ENCODE measurements at regions not wholly inside any gene's neighbourhood (a gene's known extent, or its start where the extent isn't known, plus 50 kb on each side); places are given as distances from the start of the nearest gene placed in this dataset.

DNA sequence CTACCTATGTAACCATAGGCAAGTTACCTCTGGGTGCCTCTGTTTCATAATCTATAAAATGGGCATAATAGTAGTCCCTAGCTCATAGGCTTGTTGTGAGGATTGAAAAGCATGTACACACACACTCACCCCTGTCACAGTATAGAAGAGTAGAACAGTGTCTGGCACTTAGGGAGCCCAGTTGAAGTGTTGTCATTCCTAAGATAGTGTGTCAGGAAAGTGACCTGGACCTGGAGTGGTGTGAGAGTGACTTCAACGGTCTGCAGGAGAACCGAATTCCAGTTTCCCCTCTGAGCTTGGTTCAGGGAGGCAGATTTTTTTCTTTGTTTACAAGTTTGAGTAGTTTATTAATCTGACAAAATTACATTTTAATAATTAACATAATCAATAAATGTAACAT lies 229.9 kb upstream of the MAP3K7 start:
- no peaks in the 10 kb centered on the region for H3K9me2 ChIP-seq (replicated peaks; ENCODE audit: insufficient read depth, low read length)
- TF ChIP-seq, protein P1, sequence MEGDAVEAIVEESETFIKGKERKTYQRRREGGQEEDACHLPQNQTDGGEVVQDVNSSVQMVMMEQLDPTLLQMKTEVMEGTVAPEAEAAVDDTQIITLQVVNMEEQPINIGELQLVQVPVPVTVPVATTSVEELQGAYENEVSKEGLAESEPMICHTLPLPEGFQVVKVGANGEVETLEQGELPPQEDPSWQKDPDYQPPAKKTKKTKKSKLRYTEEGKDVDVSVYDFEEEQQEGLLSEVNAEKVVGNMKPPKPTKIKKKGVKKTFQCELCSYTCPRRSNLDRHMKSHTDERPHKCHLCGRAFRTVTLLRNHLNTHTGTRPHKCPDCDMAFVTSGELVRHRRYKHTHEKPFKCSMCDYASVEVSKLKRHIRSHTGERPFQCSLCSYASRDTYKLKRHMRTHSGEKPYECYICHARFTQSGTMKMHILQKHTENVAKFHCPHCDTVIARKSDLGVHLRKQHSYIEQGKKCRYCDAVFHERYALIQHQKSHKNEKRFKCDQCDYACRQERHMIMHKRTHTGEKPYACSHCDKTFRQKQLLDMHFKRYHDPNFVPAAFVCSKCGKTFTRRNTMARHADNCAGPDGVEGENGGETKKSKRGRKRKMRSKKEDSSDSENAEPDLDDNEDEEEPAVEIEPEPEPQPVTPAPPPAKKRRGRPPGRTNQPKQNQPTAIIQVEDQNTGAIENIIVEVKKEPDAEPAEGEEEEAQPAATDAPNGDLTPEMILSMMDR (IDR thresholded peaks at IDR 0.05; ENCODE audit: low read length), result no peak
- TF ChIP-seq EZH2phosphoT487 (IDR thresholded peaks at IDR 0.05; ENCODE audit: low read length), result no peak
- no peak for TF ChIP-seq EZH2 (optimal IDR thresholded peaks at IDR 0.05; ENCODE audit: low read depth, low read length)

DNA sequence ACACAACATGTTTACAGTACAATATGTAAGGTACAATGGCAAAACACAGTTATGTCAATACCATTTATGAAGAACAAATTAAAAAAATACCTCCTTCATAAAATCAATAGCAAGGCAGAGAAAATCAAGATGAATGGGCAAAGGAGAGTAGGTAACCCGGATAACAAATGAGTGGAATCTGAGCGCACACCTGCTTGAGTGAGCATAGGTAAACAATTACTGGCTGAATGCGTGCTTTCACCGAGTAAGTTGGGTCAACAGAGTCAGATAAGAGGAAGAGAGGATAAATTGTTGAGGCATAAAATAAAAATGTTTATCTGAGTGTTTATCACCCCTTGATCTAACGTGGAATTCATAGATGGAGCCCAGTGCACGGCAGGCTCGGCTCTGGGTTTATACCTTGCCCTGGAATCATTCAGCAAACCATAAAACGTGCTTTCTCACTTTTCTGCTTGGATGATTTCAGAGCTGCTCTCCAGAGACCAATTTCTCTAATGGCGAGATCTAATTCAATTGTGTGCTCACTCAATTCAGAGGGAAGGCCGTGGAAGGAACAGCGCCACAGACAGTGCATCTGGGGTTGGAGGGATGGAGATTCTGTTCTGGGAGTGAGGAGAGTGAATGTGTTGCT lies 224.8 kb upstream of the MAP3K7 start:
- no peak for DNase-seq
- Histone ChIP-seq H3K36me3 (replicated peaks; ENCODE audit: insufficient read depth, low read length) (no peaks in the 10 kb centered on the region), H3K79me2 (ENCODE audit: low read length) (no peaks in the 10 kb centered on the region), H3K4me2 (ENCODE audit: low read depth, low read length) (no peak overlapping the region), H3K9me2 (replicated peaks; ENCODE audit: insufficient read depth, low read length) (no peaks in the 10 kb centered on the region), H3K9ac (ENCODE audit: low read length) (no peak overlapping the region), H3K27me3 (replicated peaks; ENCODE audit: insufficient read depth, low read length) (no peaks in the 10 kb centered on the region), H3K4me3 (ENCODE audit: low read length) (no peak overlapping the region), H2AFZ (ENCODE audit: low read length) (no peak overlapping the region), H3F3A (ENCODE audit: insufficient read depth, low read length) (no peaks in the 10 kb centered on the region), H3K27ac (ENCODE audit: low read length) (no peak overlapping the region), H4K20me1 (ENCODE audit: insufficient read depth, low read length) (no peaks in the 10 kb centered on the region), H3K4me1 (ENCODE audit: low read length) (no peaks in the 10 kb centered on the region), H3K9me3 (replicated peaks; ENCODE audit: insufficient read depth, low read length) (no peaks in the 10 kb centered on the region)
- TF ChIP-seq, protein P1 (IDR thresholded peaks at IDR 0.05; ENCODE audit: low read length), result no peak
- TF ChIP-seq EZH2 (optimal IDR thresholded peaks at IDR 0.05; ENCODE audit: low read depth, low read length) (no peak), EZH2phosphoT487 (IDR thresholded peaks at IDR 0.05; ENCODE audit: low read length) (no peak)

More for the DNA sequence above, 229.9 kb upstream of the MAP3K7 start:
- DNase-seq, result no peak
- no peaks in the 10 kb centered on the region for H3K4me1 ChIP-seq (ENCODE audit: low read length)
- H3F3A ChIP-seq (ENCODE audit: insufficient read depth, low read length), result no peaks in the 10 kb centered on the region
- H3K27ac ChIP-seq (ENCODE audit: low read length), result no peak overlapping the region
- no peak overlapping the region for H3K9ac ChIP-seq (ENCODE audit: low read length)
- H3K4me2 ChIP-seq (ENCODE audit: low read depth, low read length), result no peak overlapping the region
- H4K20me1 ChIP-seq (ENCODE audit: insufficient read depth, low read length), result no peaks in the 10 kb centered on the region
- no peaks in the 10 kb centered on the region for H3K27me3 ChIP-seq (replicated peaks; ENCODE audit: insufficient read depth, low read length)
- no peaks in the 10 kb centered on the region for H3K9me3 ChIP-seq (replicated peaks; ENCODE audit: insufficient read depth, low read length)
- H2AFZ ChIP-seq (ENCODE audit: low read length), result no peak overlapping the region
- no peak overlapping the region for H3K4me3 ChIP-seq (ENCODE audit: low read length)
- no peaks in the 10 kb centered on the region for H3K79me2 ChIP-seq (ENCODE audit: low read length)
- H3K36me3 ChIP-seq (replicated peaks; ENCODE audit: insufficient read depth, low read length), result no peaks in the 10 kb centered on the region

DNA sequence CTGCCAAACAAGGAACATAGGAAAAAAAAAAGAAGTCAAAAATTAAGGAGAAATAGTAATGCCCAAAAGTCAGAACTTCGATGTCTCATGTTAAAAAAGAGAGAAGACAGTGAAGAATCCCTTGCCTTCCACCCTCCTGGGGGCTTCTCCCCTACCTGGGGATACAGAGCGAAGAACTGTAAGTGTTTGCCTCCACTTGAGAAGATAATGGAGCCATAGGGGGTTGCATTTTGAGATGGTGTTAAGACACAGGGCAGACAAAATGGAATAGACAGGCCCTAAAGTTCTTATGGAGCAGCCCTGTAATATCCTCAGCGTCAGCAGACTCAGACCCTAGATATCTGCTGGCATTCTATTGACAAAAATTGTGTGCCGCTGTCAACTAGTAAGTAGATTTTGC lies 222.2 kb upstream of the MAP3K7 start:
- no peak overlapping the region for H3K4me2 ChIP-seq (ENCODE audit: low read depth, low read length)
- no peak overlapping the region for H2AFZ ChIP-seq (ENCODE audit: low read length)
- no peak overlapping the region for H3K4me3 ChIP-seq (ENCODE audit: low read length)
- TF ChIP-seq, protein P1 (IDR thresholded peaks at IDR 0.05; ENCODE audit: low read length), result no peak
- no peak for TF ChIP-seq EZH2phosphoT487 (IDR thresholded peaks at IDR 0.05; ENCODE audit: low read length)
- TF ChIP-seq EZH2 (optimal IDR thresholded peaks at IDR 0.05; ENCODE audit: low read depth, low read length), result no peak
- H3K4me1 ChIP-seq (ENCODE audit: low read length), result no peaks in the 10 kb centered on the region
- H3K9ac ChIP-seq (ENCODE audit: low read length), result no peak overlapping the region
- no peaks in the 10 kb centered on the region for H3K79me2 ChIP-seq (ENCODE audit: low read length)
- no peaks in the 10 kb centered on the region for H3F3A ChIP-seq (ENCODE audit: insufficient read depth, low read length)
- no peak for DNase-seq
- H3K36me3 ChIP-seq (replicated peaks; ENCODE audit: insufficient read depth, low read length), result no peaks in the 10 kb centered on the region
- no peaks in the 10 kb centered on the region for H3K27me3 ChIP-seq (replicated peaks; ENCODE audit: insufficient read depth, low read length)
- H3K27ac ChIP-seq (ENCODE audit: low read length), result no peak overlapping the region
- H3K9me2 ChIP-seq (replicated peaks; ENCODE audit: insufficient read depth, low read length), result no peaks in the 10 kb centered on the region
- H4K20me1 ChIP-seq (ENCODE audit: insufficient read depth, low read length), result no peaks in the 10 kb centered on the region
- no peaks in the 10 kb centered on the region for H3K9me3 ChIP-seq (replicated peaks; ENCODE audit: insufficient read depth, low read length)

Measured in MM.1S (cell line).